AG04449 (cell line): ENCODE measurements at regions not wholly inside any gene's neighbourhood (a gene's known extent, or its start where the extent isn't known, plus 50 kb on each side); places are given as distances from the start of the nearest gene placed in this dataset.

Experiments used
- CTCF ChIA-PET: fragments of 350-600 bp; formaldehyde crosslinking; extraction: SDS; loops from one replicate; lab custom pipeline; 2021; ENCODE audit warnings: antibody characterized with exemption; lab: Yijun Ruan, JAX
- POLR2A ChIA-PET: fragments of 400-600, 350-600 bp; formaldehyde crosslinking; extraction: SDS; loops from one replicate; lab custom pipeline; 2020; ENCODE audit warnings: antibody characterized with exemption, inconsistent platforms; lab: Yijun Ruan, JAX
- DNase-seq: peaks from one replicate; pipeline ENCODE4 v3.0.0-alpha.2; 2010; ENCODE audit warnings: low read depth, low spot score
- H3K4me3 ChIP-seq: 2 replicates; pipeline ENCODE4 v1.5.1; 2011; ENCODE audit warnings: low read depth, mild to moderate bottlenecking, control low read depth, low read length
- CTCF ChIP-seq: IDR thresholded peaks from one replicate; pipeline ENCODE4 v1.5.1; 2011; ENCODE audit warnings: mild to moderate bottlenecking, moderate library complexity, low read length, control low read depth, inconsistent platforms; ENCODE audit not compliant: insufficient read depth; ENCODE audit errors: missing control alignments

GRCh38 chr11:94694309-94695060 is 73.7 kb upstream of the AMOTL1 start:
- CTCF ChIA-PET: interaction anchor here (1.3 kb wide), 2 partner anchors 13 to 16 kb away, joined by 3 to 4 read pairs; no protein-coding TSS in a partner anchor

GRCh38 chr11:94697156-94697555 is 71.0 kb upstream of the AMOTL1 start:
- CTCF ChIA-PET: no interaction called here
- no peak for TF ChIP-seq CTCF
- H3K4me3 ChIP-seq: no peak overlapping the region
- POLR2A ChIA-PET: no interaction called here
- DNase-seq: no peak

More at GRCh38 chr11:94694309-94695060, 73.7 kb upstream of the AMOTL1 start:
- POLR2A ChIA-PET: no interaction called here
- TF ChIP-seq CTCF: no peak
- H3K4me3 ChIP-seq: no peak overlapping the region
- DNase-seq: no peak

- POLR2A ChIA-PET: no interaction called here
- peak; percentile 5 for DNase-seq
- no peak overlapping the region for H3K4me3 ChIP-seq
- CTCF ChIA-PET: interaction anchor here (0.8 to 1.1 kb wide), 2 partner anchors 22 to 78 kb away, joined by 3 to 4 read pairs; no protein-coding TSS in a partner anchor
- no peak for TF ChIP-seq CTCF
Observed at GRCh38 chr11:94700622-94701021, 67.5 kb upstream of the AMOTL1 start.

GRCh38 chr11:94702481-94702880 is 65.7 kb upstream of the AMOTL1 start:
- no peak overlapping the region for H3K4me3 ChIP-seq
- no peak for DNase-seq
- CTCF ChIA-PET: interaction anchor here (1.6 kb wide), 1 partner anchor 80 kb away, joined by 9 read pairs; no protein-coding TSS in a partner anchor
- TF ChIP-seq CTCF: no peak
- POLR2A ChIA-PET: no interaction called here

- TF ChIP-seq CTCF: no peak
- H3K4me3 ChIP-seq: no peak overlapping the region
- POLR2A ChIA-PET: no interaction called here
- CTCF ChIA-PET: no interaction called here
- DNase-seq: no peak
Observed at GRCh38 chr11:94705419-94705818, 62.7 kb upstream of the AMOTL1 start.

- CTCF ChIA-PET: no interaction called here
- DNase-seq: no peak
- POLR2A ChIA-PET: no interaction called here
- no peak overlapping the region for H3K4me3 ChIP-seq
- no peak for TF ChIP-seq CTCF
Observed at GRCh38 chr11:94705891-94706615, 62.1 kb upstream of the AMOTL1 start.
